HG03442 (cell line): ENCODE measurements at regions not wholly inside any gene's neighbourhood (a gene's known extent, or its start where the extent isn't known, plus 50 kb on each side); places are given as distances from the start of the nearest gene placed in this dataset.

Experiments used
- ATAC-seq: cut with Tn5 transposase; IDR thresholded peaks from one replicate; pipeline ENCODE4 v1.9.1; 2021; ENCODE audit warnings: mild to moderate bottlenecking, moderate library complexity; ENCODE audit not compliant: unreplicated experiment

DNA sequence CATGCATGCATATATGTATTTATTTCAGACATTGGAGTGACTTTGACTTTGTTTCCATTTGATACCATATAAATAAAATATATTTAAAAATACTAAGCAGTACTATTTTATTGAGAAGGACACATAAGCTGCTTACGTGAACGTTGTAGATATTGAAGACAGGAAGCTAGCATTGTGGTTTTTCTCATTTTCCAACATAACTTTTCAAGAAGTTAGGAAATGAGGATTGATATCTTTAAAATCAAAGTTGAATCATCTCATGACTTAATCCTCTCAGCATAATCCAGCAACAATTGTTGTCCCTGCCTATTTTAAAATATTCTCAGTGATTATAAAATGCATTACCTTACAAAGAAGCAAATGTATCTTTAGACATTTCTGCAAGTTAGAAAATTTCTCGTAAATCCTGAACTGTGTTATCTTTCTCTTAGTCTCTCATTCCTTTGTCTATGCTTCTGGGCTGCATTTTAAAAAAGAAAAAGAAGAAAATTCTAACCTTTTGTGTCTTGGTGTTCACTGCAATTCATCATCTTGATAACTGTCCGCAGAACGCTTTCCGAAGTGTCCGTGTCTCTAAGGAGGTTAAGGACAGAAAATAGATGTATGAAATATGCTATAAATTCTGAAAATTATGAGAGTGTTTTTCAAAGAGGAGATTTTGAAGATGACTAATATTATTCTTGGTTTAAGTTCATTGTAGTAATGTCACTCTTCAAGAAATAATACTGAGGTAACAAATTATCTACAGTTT is 1089.9 kb upstream of the CDH6 start:
- ATAC-seq: no peak

DNA sequence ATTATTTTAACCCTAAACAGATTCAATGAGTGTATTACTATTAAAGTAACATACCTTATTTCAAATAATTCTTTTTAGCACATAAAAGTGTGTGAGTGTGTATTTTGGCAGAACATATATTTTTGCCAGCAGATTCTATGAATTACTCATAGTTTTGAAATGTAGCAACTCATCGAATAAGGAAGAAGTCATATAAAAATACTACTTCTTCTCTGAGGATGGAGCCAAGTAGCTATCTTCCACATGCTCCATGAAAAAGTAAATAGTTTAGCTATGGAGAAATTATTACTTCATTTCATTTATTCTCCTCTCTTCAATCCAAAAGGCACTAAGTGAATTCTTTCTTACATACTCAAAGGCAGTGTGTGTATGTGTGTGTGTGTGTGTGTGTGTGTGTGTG is 1090.4 kb upstream of the CDH6 start:
- no peak for ATAC-seq

DNA sequence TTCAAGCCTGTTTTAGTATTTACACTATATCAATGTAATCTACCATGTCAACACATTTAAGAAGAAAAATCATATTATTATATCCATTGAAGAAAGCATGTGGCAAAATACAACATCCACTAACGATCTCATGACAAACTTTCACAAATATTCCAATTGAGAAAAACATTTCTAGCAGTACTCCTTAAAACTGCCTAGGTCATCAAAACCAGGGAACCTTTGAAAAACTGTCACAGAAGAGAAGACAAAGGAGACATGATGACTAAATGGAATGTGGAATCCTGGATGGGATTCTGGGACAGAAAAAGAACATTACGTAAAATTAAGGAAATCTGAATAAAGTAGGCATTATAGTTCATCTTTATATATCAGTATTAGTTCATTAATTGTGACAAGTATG is 1091.3 kb upstream of the CDH6 start:
- ATAC-seq: no peak

DNA sequence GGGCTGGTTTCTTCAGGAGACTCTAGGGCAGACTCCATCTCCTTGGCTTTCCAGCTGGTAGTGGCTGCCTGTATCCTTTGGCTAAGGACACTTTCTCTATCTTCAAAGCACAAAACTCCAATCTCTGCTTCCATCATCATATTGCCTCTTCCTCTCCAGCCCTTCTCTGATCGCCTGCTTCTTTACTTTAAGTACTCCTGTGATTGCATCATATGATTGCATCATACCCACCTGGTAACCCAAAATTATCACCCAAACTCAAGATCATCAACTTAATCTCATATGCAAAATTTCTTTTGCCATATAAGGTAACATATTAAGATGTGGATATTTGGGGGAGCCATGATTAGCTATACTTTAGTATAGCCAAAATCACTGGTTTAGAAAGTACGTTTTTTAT is 1092.6 kb upstream of the CDH6 start:
- no peak for ATAC-seq

DNA sequence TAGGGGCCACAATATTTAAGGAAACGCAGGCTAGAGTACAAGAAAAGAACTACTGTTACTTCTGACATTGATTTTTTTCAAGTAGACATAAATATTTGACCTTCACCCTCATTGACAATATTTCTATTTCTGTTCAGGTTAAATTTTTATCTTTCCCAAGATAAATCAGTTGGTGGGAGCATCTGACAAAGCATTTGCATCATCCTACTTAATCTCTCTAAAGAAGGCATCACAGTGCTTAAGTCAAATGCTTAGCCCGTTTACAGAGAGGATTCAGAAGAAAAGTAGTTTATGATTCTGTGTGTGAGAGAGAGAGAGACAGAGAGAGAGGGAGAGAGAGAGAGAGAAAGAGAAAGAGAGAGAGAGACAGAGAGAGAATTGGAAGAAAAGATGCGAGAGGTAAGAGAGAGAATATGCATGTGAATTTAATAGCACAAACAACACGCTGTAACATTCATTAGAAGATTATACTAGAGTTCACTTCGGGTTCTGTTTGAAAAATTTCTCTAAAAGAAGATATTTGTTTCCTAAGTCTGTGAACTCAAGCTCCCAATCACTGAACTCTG is 1093.3 kb upstream of the CDH6 start:
- no peak for ATAC-seq

DNA sequence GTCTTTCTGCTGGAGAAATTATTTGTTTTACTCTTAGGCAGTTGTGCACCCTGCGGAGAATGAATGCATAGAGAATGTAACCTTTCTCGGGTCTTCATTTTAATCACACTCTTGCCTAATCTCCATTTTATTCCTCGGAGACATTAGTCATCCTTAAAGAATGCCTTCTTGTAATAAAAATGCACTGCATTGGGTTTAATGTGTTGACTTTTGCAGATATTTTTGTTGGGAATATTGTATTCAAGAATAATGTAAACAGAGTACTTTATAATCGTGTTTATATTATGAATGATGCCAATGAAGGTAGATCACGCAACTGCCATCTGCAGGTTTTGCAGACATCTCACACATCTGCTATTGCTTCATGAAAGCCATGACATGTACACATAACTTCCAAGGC is 1093.9 kb upstream of the CDH6 start:
- no peak for ATAC-seq

DNA sequence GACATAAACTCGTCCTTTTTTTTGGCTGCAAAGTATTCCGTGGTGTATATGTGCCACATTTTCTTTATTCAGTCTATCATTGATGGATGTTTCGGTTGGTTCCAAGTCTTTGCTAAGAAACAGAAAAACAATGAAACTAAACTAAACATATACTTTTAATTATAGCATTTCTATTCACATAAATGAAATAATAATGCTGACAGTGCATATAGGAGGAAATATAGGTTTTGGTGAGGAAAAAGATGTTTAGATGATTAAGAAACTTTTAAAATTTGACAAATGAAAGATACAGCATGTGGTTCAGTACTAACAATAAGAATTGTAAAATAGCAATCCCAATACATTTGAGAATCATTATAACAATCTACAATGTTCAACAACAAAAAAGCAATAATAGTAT is 1094.5 kb upstream of the CDH6 start:
- no peak for ATAC-seq

DNA sequence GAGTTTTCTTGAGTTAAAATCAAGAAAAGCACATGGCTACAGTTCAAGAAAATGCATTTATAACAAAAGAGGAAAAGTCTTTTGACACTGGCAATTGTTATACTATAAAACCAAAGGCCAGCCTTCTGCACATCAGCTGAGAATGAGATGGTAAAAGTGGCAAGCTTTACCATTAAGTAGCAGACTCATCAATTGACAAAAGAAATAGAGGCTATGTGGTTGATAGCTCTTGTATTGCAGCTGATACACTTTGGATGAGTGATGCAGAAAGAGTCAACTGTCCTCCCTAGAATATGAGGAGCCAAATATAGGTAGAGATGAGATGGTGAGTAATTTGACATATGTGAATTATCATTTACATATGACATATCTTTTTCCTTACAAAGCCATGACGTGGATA is 1100.9 kb upstream of the CDH6 start:
- no peak for ATAC-seq

DNA sequence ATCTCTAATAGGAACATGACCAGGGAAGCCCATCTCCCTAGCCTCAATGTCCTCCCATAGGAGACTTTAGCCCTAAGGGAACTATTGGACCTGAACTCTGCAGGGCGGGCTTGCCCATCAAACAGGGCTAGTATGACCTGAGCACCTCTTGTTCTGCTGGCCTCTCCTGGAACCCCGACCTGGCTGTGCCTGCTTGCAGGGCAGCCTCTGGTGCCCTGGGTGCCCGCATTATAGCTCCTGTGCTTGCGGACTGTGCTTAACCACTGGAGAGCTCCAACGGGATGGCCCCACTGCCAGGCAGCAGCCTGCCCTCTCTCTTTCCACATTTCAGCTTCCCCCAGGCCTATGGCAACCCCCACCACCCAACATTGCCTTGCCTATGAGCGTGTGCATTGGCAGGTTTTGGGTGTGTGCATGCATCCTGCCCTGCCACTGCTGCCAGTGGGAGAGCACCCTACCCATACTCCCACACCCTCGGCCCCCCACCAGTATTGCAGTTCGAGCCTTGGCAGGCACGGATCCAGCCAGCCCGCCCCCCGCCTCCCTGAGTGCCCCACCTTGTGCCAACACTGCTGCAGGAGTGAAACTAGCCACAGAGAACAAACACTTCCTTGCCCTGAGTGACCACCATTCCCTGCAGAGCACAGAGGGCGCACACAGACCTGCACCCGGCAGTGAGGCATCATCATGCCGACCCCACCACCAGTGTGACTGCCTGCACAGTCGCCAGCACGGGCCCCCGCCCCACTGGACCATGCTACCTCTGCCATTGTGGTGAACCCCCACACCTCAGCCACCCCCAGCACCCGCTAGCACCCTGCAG is 1123.8 kb upstream of the CDH6 start:
- no peak for ATAC-seq

DNA sequence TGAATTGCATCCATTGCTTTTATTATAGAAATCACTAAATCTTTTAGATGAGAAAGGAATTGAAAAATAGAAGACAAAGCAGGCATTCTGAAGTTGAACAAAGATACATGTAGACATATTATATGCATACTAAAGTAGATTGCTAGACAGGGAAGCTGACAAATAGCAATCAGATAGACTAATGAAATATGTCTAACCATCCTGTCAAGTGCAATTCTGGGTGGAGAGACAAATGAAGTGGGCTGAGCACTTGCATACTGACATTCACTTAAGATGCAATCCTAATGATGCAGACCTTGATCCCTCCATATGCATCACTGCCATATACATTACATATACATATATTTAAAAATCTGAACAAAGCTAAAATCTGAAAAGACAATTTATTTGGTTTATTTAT is 1130.0 kb upstream of the CDH6 start:
- ATAC-seq: no peak

DNA sequence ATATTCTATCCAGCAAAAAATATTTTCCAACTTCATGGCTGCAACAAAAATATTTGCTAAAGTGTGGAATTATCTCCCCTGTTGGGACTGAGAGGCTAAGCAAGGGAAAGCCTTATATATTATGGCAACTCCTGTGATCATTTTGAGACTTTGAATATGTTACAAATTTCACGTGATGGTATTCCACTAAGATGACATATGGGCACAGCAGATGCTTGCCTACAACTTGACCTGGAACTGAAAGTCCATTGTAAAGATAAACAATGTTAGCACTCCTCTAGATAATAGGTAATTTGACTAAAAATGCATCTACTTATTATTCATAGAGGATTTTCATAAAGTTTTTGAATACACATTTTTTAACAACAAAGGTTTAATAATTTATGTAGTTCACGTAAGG is 1141.5 kb upstream of the CDH6 start:
- ATAC-seq: no peak

DNA sequence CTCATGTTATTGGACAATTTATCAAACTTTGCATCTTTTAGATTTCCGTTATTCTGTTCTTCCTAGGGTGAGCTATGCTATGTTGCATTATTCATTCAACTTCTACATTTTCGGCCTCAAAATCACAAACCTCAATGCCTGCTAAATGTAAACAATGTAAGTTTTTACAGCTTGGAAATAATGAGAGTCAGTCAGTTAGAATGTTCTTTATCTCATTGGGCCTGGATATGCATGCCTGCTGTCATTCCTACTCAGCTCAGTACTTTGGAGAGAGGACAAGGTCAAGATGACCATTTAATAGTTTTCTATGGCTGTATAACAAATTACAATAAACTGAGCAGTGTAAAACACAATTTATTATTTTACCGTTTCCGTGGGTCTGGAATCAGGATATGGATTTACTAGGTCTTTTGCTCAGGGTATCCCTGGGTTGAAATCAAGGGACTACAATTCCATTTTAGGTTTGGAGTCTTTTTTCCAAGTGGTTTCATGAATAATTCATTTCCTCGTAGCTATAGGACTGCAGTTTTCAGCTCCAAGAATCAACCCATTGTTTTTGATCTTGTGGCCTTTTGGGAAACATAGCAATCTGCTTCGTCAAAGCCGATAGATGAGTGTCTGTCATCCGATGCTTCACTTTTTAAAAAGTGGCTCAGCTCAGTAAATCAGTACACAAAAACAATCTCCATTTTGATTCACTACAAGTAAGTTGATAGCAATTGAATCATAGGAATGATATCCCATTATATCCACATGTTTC is 1143.2 kb upstream of the CDH6 start:
- ATAC-seq: no peak

DNA sequence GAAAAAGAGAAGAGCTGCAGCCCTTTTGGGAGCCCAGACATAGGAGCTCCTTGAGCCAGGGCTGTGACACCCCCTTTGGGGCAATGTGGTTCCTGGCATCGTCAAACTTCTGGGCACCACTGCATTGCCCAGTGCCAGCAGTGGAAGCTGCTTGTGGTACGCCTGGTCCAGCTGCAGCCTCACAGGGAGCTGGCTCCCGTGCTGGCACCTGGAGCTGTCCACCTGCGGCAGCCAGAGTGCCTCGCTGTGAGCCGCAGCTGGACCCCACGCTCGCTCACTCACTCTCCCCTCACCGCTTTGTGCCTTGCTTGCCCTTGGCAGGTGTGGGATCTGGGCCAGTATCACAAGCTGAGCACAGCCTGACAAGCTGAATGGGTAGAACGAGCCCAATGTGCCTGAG is 1150.8 kb upstream of the CDH6 start:
- no peak for ATAC-seq

DNA sequence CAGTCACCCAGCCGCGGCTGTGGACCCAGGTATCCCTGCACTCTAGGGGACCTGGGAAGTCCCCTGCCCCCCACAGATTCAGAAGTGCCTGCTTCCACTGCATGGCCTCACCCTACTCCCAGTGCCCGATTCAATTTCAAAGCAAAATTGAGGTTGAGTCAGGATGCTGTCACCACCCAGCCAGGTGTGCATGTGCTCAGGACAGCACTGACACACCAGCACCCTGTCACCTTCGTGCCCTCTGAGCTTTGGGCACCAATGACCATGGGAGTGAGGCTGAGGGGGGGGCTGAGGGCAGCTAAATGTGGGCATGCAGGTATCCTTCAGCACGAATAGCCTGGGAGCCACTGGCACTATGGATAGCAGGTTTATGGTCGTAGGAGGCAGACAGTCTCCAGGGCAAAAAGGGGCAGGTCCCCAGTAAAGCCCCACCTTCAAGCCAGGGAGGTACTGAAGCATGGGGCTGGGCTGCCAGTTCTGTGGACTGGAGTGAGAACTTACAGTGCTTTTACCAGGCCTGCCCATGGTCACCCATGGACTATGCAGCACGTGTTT is 1151.6 kb upstream of the CDH6 start:
- no peak for ATAC-seq

DNA sequence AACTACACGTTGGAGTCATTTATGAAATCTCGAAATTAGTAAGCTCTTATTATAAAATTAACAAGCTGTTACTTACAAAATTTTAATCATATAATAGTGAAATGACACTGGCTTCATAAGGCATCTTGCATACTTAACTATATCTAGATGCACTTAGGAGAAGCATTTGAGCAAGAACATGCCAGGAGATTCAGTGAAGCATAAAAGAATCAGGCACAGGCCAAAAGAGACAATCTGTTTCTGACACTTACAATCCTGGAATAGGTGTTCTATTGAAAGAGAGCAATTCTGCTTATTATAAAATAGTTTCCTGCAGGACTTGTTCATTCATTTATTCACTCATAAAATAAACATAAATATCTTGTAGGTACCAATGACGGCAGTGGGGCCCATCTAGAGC is 1152.2 kb upstream of the CDH6 start:
- ATAC-seq: no peak

DNA sequence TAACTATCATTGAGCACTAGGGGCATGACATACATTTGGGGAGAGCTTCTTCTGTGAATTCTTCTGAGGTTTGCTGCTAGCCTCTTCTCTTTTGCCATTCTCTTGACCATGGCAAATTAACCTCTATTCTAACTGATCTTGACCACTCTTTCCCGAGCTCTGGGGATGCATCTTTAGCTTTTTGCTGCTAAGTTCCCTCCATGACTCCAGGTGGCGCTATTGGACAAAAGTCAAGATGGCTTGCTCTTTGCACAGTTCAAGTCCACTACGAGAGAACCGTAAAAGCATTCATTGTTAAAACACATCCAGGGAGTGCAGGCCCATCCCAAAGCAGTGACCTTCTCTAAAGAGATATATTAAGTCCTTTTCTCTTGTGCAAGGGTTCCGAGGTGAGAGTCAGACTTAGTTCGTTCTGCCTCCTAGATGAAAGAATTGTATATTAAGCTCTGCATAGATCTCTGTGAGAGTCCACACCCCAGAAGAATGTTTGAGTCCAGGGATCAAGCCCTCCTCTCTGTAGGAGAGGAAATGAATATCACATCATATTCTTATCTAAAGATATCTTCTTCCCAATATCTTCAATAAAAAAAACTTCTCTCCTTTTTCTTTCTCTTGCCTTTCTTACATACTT is 1152.9 kb upstream of the CDH6 start:
- peak; percentile 60 for ATAC-seq

DNA sequence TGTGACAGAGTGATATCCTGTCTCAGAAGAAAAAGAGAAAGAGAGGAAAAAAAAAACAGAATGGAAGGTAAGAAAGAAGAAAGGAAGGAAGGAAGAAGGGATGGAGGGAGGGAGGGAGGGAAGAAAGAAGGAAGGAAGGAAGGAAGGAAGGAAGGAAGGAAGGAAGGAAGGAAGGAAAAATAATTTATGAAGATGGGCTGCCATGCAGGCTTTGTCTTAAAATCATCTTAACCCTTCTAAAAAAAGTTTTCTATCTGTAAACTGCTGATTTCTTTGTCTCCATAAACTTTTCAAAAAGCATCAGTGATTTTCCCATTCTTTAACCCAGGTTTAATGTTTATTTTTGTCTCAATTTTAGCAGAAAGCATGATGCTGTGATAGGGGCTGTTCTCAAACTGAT is 1154.1 kb upstream of the CDH6 start:
- ATAC-seq: no peak

DNA sequence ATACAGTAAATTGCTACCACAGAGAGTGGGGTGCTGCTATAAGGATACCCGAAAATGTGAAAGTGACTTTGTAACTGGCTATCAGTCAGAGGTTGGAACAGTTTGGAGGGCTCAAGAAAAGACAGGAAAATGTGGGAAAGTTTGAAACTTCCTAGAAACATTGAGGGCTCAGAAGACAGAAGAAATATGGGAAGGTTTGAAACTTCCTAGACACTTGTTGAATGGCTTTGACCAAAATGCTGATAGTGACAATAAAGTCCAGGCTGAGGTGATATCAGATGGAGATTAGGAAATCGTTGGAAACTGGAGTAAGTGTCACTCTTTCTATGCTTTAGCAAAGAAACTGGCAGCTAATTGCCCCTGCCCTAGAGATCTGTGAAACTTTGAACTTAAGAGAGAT is 1158.6 kb upstream of the CDH6 start:
- ATAC-seq: no peak

DNA sequence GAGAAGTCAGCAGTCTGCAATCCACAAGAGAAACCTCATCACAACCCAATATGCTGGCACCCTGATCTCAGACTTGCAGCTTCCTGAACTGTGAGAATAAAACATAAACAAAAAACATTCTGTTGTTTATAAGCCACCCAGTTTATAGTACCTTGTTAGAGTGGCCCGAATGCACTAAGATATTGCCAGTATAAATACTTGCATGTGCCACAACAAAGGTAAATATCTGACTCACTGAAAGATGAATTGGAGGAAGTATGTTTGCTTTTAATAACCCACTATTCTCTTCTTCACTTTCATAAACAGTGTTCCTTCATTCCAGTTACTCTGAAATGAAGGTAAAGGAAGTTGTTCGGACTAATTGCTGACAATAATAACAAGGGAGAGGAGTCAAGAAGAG is 1163.4 kb upstream of the CDH6 start:
- no peak for ATAC-seq

DNA sequence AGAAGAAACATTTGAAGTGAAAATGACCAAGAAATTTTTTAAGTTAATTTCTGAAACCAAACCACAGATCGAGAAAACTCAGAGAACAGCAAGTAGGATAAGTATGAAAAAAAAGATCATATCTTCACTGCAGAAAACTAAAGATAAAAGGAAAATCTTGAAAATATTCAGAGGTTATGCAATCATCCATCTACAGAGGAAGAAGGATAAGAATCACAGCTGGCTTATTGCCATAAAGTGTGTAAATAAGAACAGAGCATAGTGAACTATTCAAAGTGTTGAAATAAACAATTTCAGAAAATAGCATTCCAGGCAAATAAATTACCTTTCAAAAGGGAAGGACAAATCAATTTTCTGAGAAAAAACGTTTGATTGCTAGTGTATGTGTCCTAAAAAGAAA is 1191.7 kb upstream of the CDH6 start:
- no peak for ATAC-seq

DNA sequence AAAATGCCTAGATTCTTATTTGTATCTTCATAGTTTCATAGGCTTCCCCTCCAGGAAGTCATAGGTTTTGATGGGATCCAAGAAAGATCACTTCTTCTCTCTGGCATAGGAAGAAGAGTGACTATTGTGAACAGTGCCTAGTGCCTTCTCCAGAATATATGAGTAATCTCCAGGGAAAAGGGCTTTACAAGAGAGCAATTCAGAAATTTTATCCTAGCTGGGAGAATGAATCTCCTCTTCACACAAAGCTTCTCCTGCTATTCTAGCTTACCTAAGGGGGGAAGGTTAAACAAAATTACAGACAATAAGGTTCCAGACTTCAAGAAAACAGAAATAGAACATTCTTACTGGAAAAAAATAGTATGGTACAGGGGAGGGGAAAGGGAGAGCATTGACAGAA is 1193.3 kb upstream of the CDH6 start:
- no peak for ATAC-seq
